H1 (cell line): ENCODE measurements at regions not wholly inside any gene's neighbourhood (a gene's known extent, or its start where the extent isn't known, plus 50 kb on each side); places are given as distances from the start of the nearest gene placed in this dataset.

Experiments used
- ATF2 ChIP-seq: IDR thresholded peaks from 2 replicates; pipeline ENCODE4 v1.6.1; 2012; ENCODE audit warnings: low read length, inconsistent platforms
- CTCF ChIP-seq, 3 experiments: IDR thresholded peaks; 1 replicate in 2 of 3; 2 replicates in 1 of 3; pipeline versions ENCODE4 v1.5.1 to v1.6.1; 2011; ENCODE audit warnings: low read length in 3 of 3, mild to moderate bottlenecking in 3 of 3, inconsistent platforms in 2 of 3, low read depth in 1 of 3, moderate library complexity in 1 of 3; ENCODE audit not compliant: insufficient read depth in 1 of 3; ENCODE audit errors: control extremely low read depth in 1 of 3
- EP300 ChIP-seq, 2 experiments: IDR thresholded peaks; 1 replicate in 1 of 2; 2 replicates in 1 of 2; pipeline ENCODE4 v1.6.1; 2011 to 2012; ENCODE audit warnings: low read depth in 2 of 2, low read length in 2 of 2, mild to moderate bottlenecking in 2 of 2, borderline replicate concordance in 1 of 2, inconsistent platforms in 1 of 2, moderate library complexity in 1 of 2
- EZH2 ChIP-seq: fragments of 200-600 bp; sonication (generic); IDR thresholded peaks from 2 replicates; pipeline ENCODE4 v1.7.1; 2012; ENCODE audit warnings: low read depth, mild to moderate bottlenecking, moderate library complexity, low read length, inconsistent platforms; ENCODE audit not compliant: severe bottlenecking
- FOSL1 ChIP-seq: IDR thresholded peaks from 2 replicates; pipeline ENCODE4 v1.6.1; 2011; ENCODE audit warnings: mild to moderate bottlenecking, low read depth, low read length, moderate library complexity; ENCODE audit not compliant: insufficient read depth
- MAX ChIP-seq: IDR thresholded peaks from 2 replicates; pipeline ENCODE4 v1.6.1; 2012; ENCODE audit warnings: inconsistent platforms
- POLR2A ChIP-seq, 2 experiments: IDR thresholded peaks; 1 replicate in 1 of 2; 2 replicates in 1 of 2; pipeline ENCODE4 v1.6.1; 2011; ENCODE audit warnings: low read depth in 2 of 2, low read length in 2 of 2, mild to moderate bottlenecking in 2 of 2; ENCODE audit errors: control extremely low read depth in 1 of 2
- SP1 ChIP-seq: IDR thresholded peaks from 2 replicates; pipeline ENCODE4 v1.6.1; 2011; ENCODE audit warnings: low read depth, low read length
- TAF1 ChIP-seq: IDR thresholded peaks from 2 replicates; pipeline ENCODE4 v1.6.1; 2011; ENCODE audit warnings: mild to moderate bottlenecking, low read depth, low read length
- USF2 ChIP-seq: IDR thresholded peaks from 2 replicates; pipeline ENCODE4 v1.6.1; 2011; ENCODE audit warnings: low read length, improper control_type of control experiment

- TF ChIP-seq POLR2A (IDR thresholded peaks at IDR 0.05; ENCODE audit: control extremely low read depth in 1 of 2, low read depth in 2 of 2, low read length in 2 of 2): no peak
- no peak for TF ChIP-seq EP300 (IDR thresholded peaks at IDR 0.05; ENCODE audit: borderline replicate concordance in 1 of 2, low read depth in 2 of 2, low read length in 2 of 2)
- no peak for TF ChIP-seq CTCF (IDR thresholded peaks at IDR 0.05; ENCODE audit: control extremely low read depth in 1 of 3, insufficient read depth in 1 of 3, low read depth in 1 of 3, low read length in 3 of 3)
- TF ChIP-seq EZH2: no peak
- no peak for TF ChIP-seq USF2
- TF ChIP-seq FOSL1: no peak
- TF ChIP-seq MAX: no peak
- no peak for TF ChIP-seq SP1
- no peak for TF ChIP-seq TAF1
- no peak for TF ChIP-seq ATF2
Observed at GRCh38 chr2:12424809-12425208, 291.9 kb upstream of the TRIB2 start.
